ENCODE measurements at regions not wholly inside any gene's neighbourhood (a gene's known extent, or its start where the extent isn't known, plus 50 kb on each side); places are given as distances from the start of the nearest gene placed in this dataset.
A peak's percentile ranks its signal among the peaks of the same experiment; 100 is the strongest.

GRCh38 chr4:30903502-30904214 lies 183.5 kb downstream of the PCDH7 start:
- Histone ChIP-seq H4K20me1 (ENCODE audit: insufficient read depth) (no peaks in the 10 kb centered on the region), H3K27ac (ENCODE audit: low read depth, low read length) (peak overlapping the region; percentile 92), H3K9me3 (ENCODE audit: control insufficient read depth in 1 of 2, insufficient read depth in 1 of 2, low read depth in 1 of 2, low read length in 2 of 2) (no peaks in the 10 kb centered on the region), H2AFZ (ENCODE audit: low read depth, low read length, poor library complexity, severe bottlenecking) (no peak overlapping the region), H3K79me2 (ENCODE audit: insufficient read depth, low read length) (peaks cover 83% of the 10 kb centered on the region), H3K9me2 (ENCODE audit: insufficient read depth) (no peaks in the 10 kb centered on the region), H3K4me3 (replicated peaks in 1 of 2; ENCODE audit: low read depth in 1 of 2, low read length in 2 of 2) (no peak overlapping the region), H3K9ac (ENCODE audit: low read length) (peak overlapping the region; percentile 64), H3K27me3 (ENCODE audit: insufficient read depth, low read length) (no peaks in the 10 kb centered on the region), H3K4me1 (ENCODE audit: control insufficient read depth in 1 of 2, insufficient read depth in 2 of 2, low read length in 2 of 2) (peaks cover 59 to 74% of the 10 kb centered on the region in 2 experiments), H3K4me2 (ENCODE audit: low read length) (peak overlapping the region; percentile 76), H3K36me3 (ENCODE audit: control insufficient read depth in 1 of 2, insufficient read depth in 2 of 2, low read length in 2 of 2) (peaks cover 0 to 12% of the 10 kb centered on the region in 2 experiments; a peak in 2 of 4 replicates)
- CTCF ChIA-PET: interaction anchor here (1.4 kb wide), 1 partner anchor 142 kb away, joined by 4 read pairs; no protein-coding TSS in a partner anchor
- ATAC-seq (0 out of 2 replicates have a peak, but pooled peaks have one; percentile 39), DNase-seq (ENCODE audit: low read depth, low spot score) (no peak)
- POLR2A ChIA-PET: interaction anchor here (1.0 to 2.1 kb wide), 3 partner anchors 10 to 149 kb away, joined by 3 to 5 read pairs (median 3); no protein-coding TSS in a partner anchor
- RAD21 ChIA-PET (ENCODE audit: low non-redundant PET in 1 of 2, low total read pairs in 2 of 2, uncharacterized antibody in 2 of 2, unreplicated experiment in 2 of 2): no interaction called here
- BruUV-seq (replicated peaks): no TSS peak
- intact Hi-C loops (cut with micrococcal nuclease): no loop called here
- TF ChIP-seq ZFX (IDR thresholded peaks at IDR 0.05): no peak
- no peak for TF ChIP-seq EGR1 (IDR thresholded peaks at IDR 0.05; ENCODE audit: low read depth)
- TF ChIP-seq POLR2AphosphoS5 (IDR thresholded peaks at IDR 0.05; ENCODE audit: low read depth, low read length): no peak
- no peak for TF ChIP-seq CTCF (IDR thresholded peaks at IDR 0.05 in 2 of 3, conservative IDR thresholded peaks at IDR 0.05 in 1 of 3; ENCODE audit: borderline replicate concordance in 1 of 3, insufficient read depth in 1 of 3, low read depth in 2 of 3, low read length in 2 of 3)
- TF ChIP-seq SRF (IDR thresholded peaks at IDR 0.05; ENCODE audit: low read depth): no peak
- no peak for TF ChIP-seq EZH2phosphoT487 (IDR thresholded peaks at IDR 0.05; ENCODE audit: borderline replicate concordance)
- TF ChIP-seq YY1 (IDR thresholded peaks at IDR 0.05; ENCODE audit: extremely low read depth, insufficient replicate concordance, low read depth, low read length): no peak
- no peak for TF ChIP-seq POLR2A (IDR thresholded peaks at IDR 0.05; ENCODE audit: borderline replicate concordance, extremely low read depth, insufficient read depth, insufficient read length)
- no peak for TF ChIP-seq CBX3 (IDR thresholded peaks at IDR 0.05; ENCODE audit: low read depth)
- TF ChIP-seq ZNF274 (IDR thresholded peaks at IDR 0.05; ENCODE audit: low read depth, low read length): no peak
- no peak for TF ChIP-seq TCF7L2 (IDR thresholded peaks at IDR 0.05; ENCODE audit: borderline replicate concordance, extremely low read depth, insufficient read depth, insufficient read length)
- TF ChIP-seq FOSL1 (IDR thresholded peaks at IDR 0.05; ENCODE audit: low read depth): peak; percentile 65
- no peak for TF ChIP-seq REST (IDR thresholded peaks at IDR 0.05; ENCODE audit: low read depth)
- peak; percentile 98 for TF ChIP-seq CEBPB (IDR thresholded peaks at IDR 0.05; ENCODE audit: low read depth)
- TF ChIP-seq MAX (IDR thresholded peaks at IDR 0.05): peak; percentile 38; the same call in 1 of the 2 replicates
- TF ChIP-seq ATF3 (IDR thresholded peaks at IDR 0.05): no peak
- TF ChIP-seq SIN3A (IDR thresholded peaks at IDR 0.05; ENCODE audit: low read depth): 0 out of 2 replicates have a peak, but pooled peaks have one; percentile 11
- no peak for TF ChIP-seq ELF1 (IDR thresholded peaks at IDR 0.05; ENCODE audit: borderline replicate concordance, low read depth)
- peak; percentile 69 for TF ChIP-seq JUND (IDR thresholded peaks at IDR 0.05)
- no peak for TF ChIP-seq EZH2 (IDR thresholded peaks at IDR 0.05)
- no peak for TF ChIP-seq RAD21 (IDR thresholded peaks at IDR 0.05; ENCODE audit: low read depth)

Measured in HCT116 (cell line).